Middle frontal gyrus (tissue), 1 donor: ENCODE measurements at regions not wholly inside any gene's neighbourhood (a gene's known extent, or its start where the extent isn't known, plus 50 kb on each side); places are given as distances from the start of the nearest gene placed in this dataset.
A peak's percentile ranks its signal among the peaks of the same experiment; 100 is the strongest.

Experiments
- DNase-seq: peaks from one replicate; pipeline ENCODE4 v3.0.0-alpha.2; 2015; ENCODE audit warnings: low spot score; ENCODE audit errors: extremely low spot score

- no peak for DNase-seq
Measured at GRCh38 chr6:18752278-18753068, 365.3 kb downstream of the RNF144B start.

GRCh38 chr6:18753076-18753475 is 365.9 kb downstream of the RNF144B start:
- DNase-seq: no peak

- no peak for DNase-seq
Measured at GRCh38 chr6:18763086-18763485, 375.9 kb downstream of the RNF144B start.

- no peak for DNase-seq
Measured at GRCh38 chr6:18784794-18785193, 397.6 kb downstream of the RNF144B start.

- no peak for DNase-seq
Measured at GRCh38 chr6:18785810-18786490, 398.8 kb downstream of the RNF144B start.

GRCh38 chr6:18792866-18793265 is 405.7 kb downstream of the RNF144B start:
- no peak for DNase-seq

GRCh38 chr6:18795726-18796125 is 408.6 kb downstream of the RNF144B start:
- DNase-seq: no peak

GRCh38 chr6:18820725-18821124 is 433.6 kb downstream of the RNF144B start:
- DNase-seq: no peak

GRCh38 chr6:18823782-18824386 is 436.7 kb downstream of the RNF144B start:
- no peak for DNase-seq

GRCh38 chr6:18829272-18829870 is 442.2 kb downstream of the RNF144B start:
- no peak for DNase-seq

GRCh38 chr6:18835976-18836375 is 448.8 kb downstream of the RNF144B start:
- no peak for DNase-seq

- DNase-seq: no peak
Measured at GRCh38 chr6:18837013-18837412, 449.9 kb downstream of the RNF144B start.

- no peak for DNase-seq
Measured at GRCh38 chr6:18842534-18842933, 455.4 kb downstream of the RNF144B start.

GRCh38 chr6:18845896-18846295 is 458.7 kb downstream of the RNF144B start:
- DNase-seq: no peak

GRCh38 chr6:18846327-18846726 is 459.2 kb downstream of the RNF144B start:
- no peak for DNase-seq

GRCh38 chr6:18861204-18861603 is 474.1 kb downstream of the RNF144B start:
- DNase-seq: no peak

- no peak for DNase-seq
Measured at GRCh38 chr6:18883268-18883667, 496.1 kb downstream of the RNF144B start.

- peak; percentile 20 for DNase-seq
Measured at GRCh38 chr6:18883851-18884250, 496.7 kb downstream of the RNF144B start.

- DNase-seq: no peak
Measured at GRCh38 chr6:18893540-18894269, 506.6 kb downstream of the RNF144B start.

GRCh38 chr6:18897350-18897749 is 510.2 kb downstream of the RNF144B start:
- DNase-seq: no peak

- no peak for DNase-seq
Measured at GRCh38 chr6:18904681-18905080, 517.5 kb downstream of the RNF144B start.
